ENCODE measurements at regions not wholly inside any gene's neighbourhood (a gene's known extent, or its start where the extent isn't known, plus 50 kb on each side); places are given as distances from the start of the nearest gene placed in this dataset.

DNA sequence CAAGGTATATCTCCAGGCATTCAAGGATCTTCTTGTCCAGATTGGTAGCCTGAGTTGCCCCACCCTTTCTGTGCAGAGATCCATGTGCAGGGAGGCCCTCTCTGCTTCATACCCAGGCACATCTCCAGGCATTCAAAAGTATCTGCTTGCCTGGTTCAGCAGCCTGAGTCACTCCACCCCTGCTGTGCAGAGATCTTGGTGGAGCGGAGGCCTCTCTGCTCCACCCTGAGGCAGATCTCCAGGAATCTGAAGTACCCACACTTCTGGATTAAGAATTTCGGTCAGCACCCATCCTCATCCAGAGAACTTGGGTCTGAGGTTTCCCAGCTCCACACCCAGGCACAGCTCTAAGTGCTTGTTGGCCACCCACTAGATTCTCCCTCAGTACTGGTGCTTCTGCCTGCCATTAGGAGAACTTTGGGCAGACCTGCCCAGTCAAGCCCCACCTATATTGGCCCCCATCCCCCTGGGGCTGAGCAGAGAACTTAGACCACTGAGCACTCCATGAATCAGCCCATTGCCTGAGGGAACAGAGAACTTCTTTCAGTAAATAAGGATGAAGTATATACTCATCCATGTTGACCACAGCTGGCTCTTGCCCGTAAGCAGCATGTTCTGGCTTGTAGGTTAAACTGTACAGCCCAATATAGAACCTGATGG lies 199.5 kb upstream of the ZCCHC13 start:
- TF ChIP-seq, protein P1, sequence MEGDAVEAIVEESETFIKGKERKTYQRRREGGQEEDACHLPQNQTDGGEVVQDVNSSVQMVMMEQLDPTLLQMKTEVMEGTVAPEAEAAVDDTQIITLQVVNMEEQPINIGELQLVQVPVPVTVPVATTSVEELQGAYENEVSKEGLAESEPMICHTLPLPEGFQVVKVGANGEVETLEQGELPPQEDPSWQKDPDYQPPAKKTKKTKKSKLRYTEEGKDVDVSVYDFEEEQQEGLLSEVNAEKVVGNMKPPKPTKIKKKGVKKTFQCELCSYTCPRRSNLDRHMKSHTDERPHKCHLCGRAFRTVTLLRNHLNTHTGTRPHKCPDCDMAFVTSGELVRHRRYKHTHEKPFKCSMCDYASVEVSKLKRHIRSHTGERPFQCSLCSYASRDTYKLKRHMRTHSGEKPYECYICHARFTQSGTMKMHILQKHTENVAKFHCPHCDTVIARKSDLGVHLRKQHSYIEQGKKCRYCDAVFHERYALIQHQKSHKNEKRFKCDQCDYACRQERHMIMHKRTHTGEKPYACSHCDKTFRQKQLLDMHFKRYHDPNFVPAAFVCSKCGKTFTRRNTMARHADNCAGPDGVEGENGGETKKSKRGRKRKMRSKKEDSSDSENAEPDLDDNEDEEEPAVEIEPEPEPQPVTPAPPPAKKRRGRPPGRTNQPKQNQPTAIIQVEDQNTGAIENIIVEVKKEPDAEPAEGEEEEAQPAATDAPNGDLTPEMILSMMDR (IDR thresholded peaks at IDR 0.05; ENCODE audit: insufficient read depth, low read depth, low read length), result no peak
- TF ChIP-seq EZH2 (IDR thresholded peaks at IDR 0.05; ENCODE audit: insufficient read depth, low read length), result no peak
